H9 (cell line): ENCODE measurements at regions not wholly inside any gene's neighbourhood (a gene's known extent, or its start where the extent isn't known, plus 50 kb on each side); places are given as distances from the start of the nearest gene placed in this dataset.

ENCODE experiments used
- DNase-seq: peaks from one replicate; pipeline ENCODE4 v3.0.0-alpha.2; 2017
- H2AFZ ChIP-seq: one replicate; pipeline ENCODE4 v1.6.1; 2013; ENCODE audit warnings: mild to moderate bottlenecking, low read length, control low read depth, moderate library complexity
- H2AK5ac ChIP-seq: 2 replicates; pipeline ENCODE4 v1.6.1; 2013; ENCODE audit warnings: low read length, control low read depth, mixed read lengths; ENCODE audit not compliant: insufficient read length
- H2BK120ac ChIP-seq: one replicate; pipeline ENCODE4 v1.6.1; 2013; ENCODE audit warnings: low read depth, mild to moderate bottlenecking, low read length, control low read depth, inconsistent platforms; ENCODE audit not compliant: poor library complexity, severe bottlenecking
- H2BK12ac ChIP-seq: 2 replicates; pipeline ENCODE4 v1.6.1; 2013; ENCODE audit warnings: low read length, control low read depth, mixed read lengths, low read depth; ENCODE audit not compliant: insufficient read length
- H2BK15ac ChIP-seq: 2 replicates; pipeline ENCODE4 v1.6.1; 2013; ENCODE audit warnings: low read depth, low read length, control low read depth
- H2BK20ac ChIP-seq: one replicate; pipeline ENCODE4 v1.6.1; 2013; ENCODE audit warnings: low read depth, mild to moderate bottlenecking, low read length, control low read depth, inconsistent platforms; ENCODE audit not compliant: poor library complexity, severe bottlenecking
- H2BK5ac ChIP-seq: 2 replicates; pipeline ENCODE4 v1.6.1; 2013; ENCODE audit warnings: low read length, control low read depth, mixed read lengths; ENCODE audit not compliant: insufficient read length
- H3K14ac ChIP-seq: 2 replicates; pipeline ENCODE4 v1.6.1; 2013; ENCODE audit warnings: low read length, control low read depth; ENCODE audit not compliant: insufficient read depth
- H3K18ac ChIP-seq: 2 replicates; pipeline ENCODE4 v1.6.1; 2013; ENCODE audit warnings: low read depth, mild to moderate bottlenecking, mixed read lengths, low read length, control low read depth; ENCODE audit not compliant: insufficient read length
- H3K23ac ChIP-seq: 2 replicates; pipeline ENCODE4 v1.6.1; 2013; ENCODE audit warnings: low read length, control low read depth, mixed read lengths, low read depth; ENCODE audit not compliant: insufficient read length
- H3K23me2 ChIP-seq: 2 replicates; pipeline ENCODE4 v1.6.1; 2013; ENCODE audit warnings: low read depth, mild to moderate bottlenecking, mixed read lengths, low read length, control low read depth; ENCODE audit not compliant: insufficient read length, poor library complexity, severe bottlenecking
- H3K27ac ChIP-seq: 2 replicates; pipeline ENCODE4 v1.5.1; 2013; ENCODE audit warnings: low read length, control low read depth, mixed read lengths, low read depth; ENCODE audit not compliant: insufficient read length
- H3K27me3 ChIP-seq: 2 replicates; pipeline ENCODE4 v1.6.1; 2013; ENCODE audit warnings: low read length, control low read depth, inconsistent platforms; ENCODE audit not compliant: insufficient read depth
- H3K4ac ChIP-seq: 2 replicates; pipeline ENCODE4 v1.6.1; 2013; ENCODE audit warnings: low read depth, mild to moderate bottlenecking, control low read depth, inconsistent platforms, low read length, moderate library complexity
- H3K4me1 ChIP-seq: 2 replicates; pipeline ENCODE4 v1.6.1; 2013; ENCODE audit warnings: low read length, control low read depth, inconsistent platforms; ENCODE audit not compliant: insufficient read depth
- H3K4me2 ChIP-seq: 2 replicates; pipeline ENCODE4 v1.6.1; 2013; ENCODE audit warnings: low read length, control low read depth, mixed read lengths; ENCODE audit not compliant: insufficient read length, insufficient read depth
- H3K56ac ChIP-seq: 2 replicates; pipeline ENCODE4 v1.6.1; 2013; ENCODE audit warnings: low read depth, mild to moderate bottlenecking, mixed read lengths, low read length, control low read depth; ENCODE audit not compliant: insufficient read length
- H3K79me1 ChIP-seq: 2 replicates; pipeline ENCODE4 v1.6.1; 2013; ENCODE audit warnings: low read depth, mild to moderate bottlenecking, moderate library complexity, low read length, control low read depth, inconsistent platforms; ENCODE audit not compliant: insufficient read depth, poor library complexity, severe bottlenecking
- H3K79me2 ChIP-seq: 2 replicates; pipeline ENCODE4 v1.6.1; 2013; ENCODE audit warnings: low read length, control low read depth, inconsistent platforms; ENCODE audit not compliant: insufficient read depth
- H3K9ac ChIP-seq: 2 replicates; pipeline ENCODE4 v1.6.1; 2013; ENCODE audit warnings: low read length, control low read depth, mixed read lengths; ENCODE audit not compliant: insufficient read length; ENCODE audit errors: extremely low read depth
- H3K9me3 ChIP-seq: one replicate; pipeline ENCODE4 v1.6.1; 2013; ENCODE audit warnings: low read depth, low read length, inconsistent platforms; ENCODE audit not compliant: control insufficient read depth
- H3T11ph ChIP-seq: one replicate; pipeline ENCODE4 v1.6.1; 2013; ENCODE audit warnings: mild to moderate bottlenecking, low read length, control low read depth, inconsistent platforms
- H4K20me1 ChIP-seq: one replicate; pipeline ENCODE4 v1.6.1; 2013; ENCODE audit not compliant: control insufficient read depth, insufficient read length, insufficient read depth
- H4K5ac ChIP-seq: 2 replicates; pipeline ENCODE4 v1.6.1; 2013; ENCODE audit warnings: low read depth, mild to moderate bottlenecking, mixed read lengths, low read length, control low read depth; ENCODE audit not compliant: insufficient read length
- H4K8ac ChIP-seq: replicated peaks from 2 replicates; pipeline ENCODE4 v1.6.1; 2013; ENCODE audit warnings: low read length, control low read depth, mixed read lengths, low read depth; ENCODE audit not compliant: insufficient read length
- H4K91ac ChIP-seq: 2 replicates; pipeline ENCODE4 v1.6.1; 2013; ENCODE audit warnings: low read depth, mild to moderate bottlenecking, moderate library complexity, mixed read lengths, low read length, control low read depth; ENCODE audit not compliant: insufficient read length
- H3K27ac Mint-ChIP-seq, 3 experiments: 2 replicates in 2 of 3; 3 replicates in 1 of 3; pipeline ENCODE4 v1.8.0; 2020 to 2021; ENCODE audit warnings: mixed read lengths in 3 of 3, mild to moderate bottlenecking in 1 of 3, moderate library complexity in 1 of 3
- H3K27me3 Mint-ChIP-seq: 2 replicates; pipeline ENCODE4 v1.8.0; 2021; ENCODE audit warnings: low read depth, mild to moderate bottlenecking, moderate library complexity, mixed read lengths
- H3K36me3 Mint-ChIP-seq, 3 experiments: 2 replicates in 2 of 3; 3 replicates in 1 of 3; pipeline ENCODE4 v1.8.0; 2020 to 2021; ENCODE audit warnings: low read depth in 3 of 3, mixed read lengths in 3 of 3; ENCODE audit not compliant: insufficient read depth in 1 of 3
- H3K4me1 Mint-ChIP-seq, 2 experiments: 2 replicates each; pipeline ENCODE4 v1.8.0; 2020; ENCODE audit warnings: mixed read lengths in 2 of 2
- H3K4me3 Mint-ChIP-seq, 2 experiments: 2 replicates in 1 of 2; 3 replicates in 1 of 2; pipeline ENCODE4 v1.8.0; 2020 to 2021; ENCODE audit warnings: mild to moderate bottlenecking in 2 of 2, mixed read lengths in 2 of 2, moderate library complexity in 1 of 2
- H3K9me3 Mint-ChIP-seq, 2 experiments: 2 replicates in 1 of 2; 3 replicates in 1 of 2; pipeline ENCODE4 v1.8.0; 2020; ENCODE audit warnings: mild to moderate bottlenecking in 2 of 2, mixed read lengths in 2 of 2, moderate library complexity in 1 of 2
- WGBS: extraction: QIAGEN DNeasy Blood & Tissue Kit; methylation state at CpG from one replicate; pipeline ENCODE4 v1.1.7; 2013; ENCODE audit warnings: missing lambda C conversion rate, low lambda C conversion rate, mixed read lengths; ENCODE audit not compliant: insufficient read length; ENCODE audit errors: extremely low coverage; 5-methylcytosine and 5-hydroxymethylcytosine counted together
- TF ChIP-seq, protein P1 (sequence below): fragments of 200-600 bp; sonication (generic); conservative IDR thresholded peaks from 3 replicates; pipeline ENCODE4 v1.8.0; 2021; ENCODE audit warnings: antibody characterized with exemption, mild to moderate bottlenecking

DNA sequence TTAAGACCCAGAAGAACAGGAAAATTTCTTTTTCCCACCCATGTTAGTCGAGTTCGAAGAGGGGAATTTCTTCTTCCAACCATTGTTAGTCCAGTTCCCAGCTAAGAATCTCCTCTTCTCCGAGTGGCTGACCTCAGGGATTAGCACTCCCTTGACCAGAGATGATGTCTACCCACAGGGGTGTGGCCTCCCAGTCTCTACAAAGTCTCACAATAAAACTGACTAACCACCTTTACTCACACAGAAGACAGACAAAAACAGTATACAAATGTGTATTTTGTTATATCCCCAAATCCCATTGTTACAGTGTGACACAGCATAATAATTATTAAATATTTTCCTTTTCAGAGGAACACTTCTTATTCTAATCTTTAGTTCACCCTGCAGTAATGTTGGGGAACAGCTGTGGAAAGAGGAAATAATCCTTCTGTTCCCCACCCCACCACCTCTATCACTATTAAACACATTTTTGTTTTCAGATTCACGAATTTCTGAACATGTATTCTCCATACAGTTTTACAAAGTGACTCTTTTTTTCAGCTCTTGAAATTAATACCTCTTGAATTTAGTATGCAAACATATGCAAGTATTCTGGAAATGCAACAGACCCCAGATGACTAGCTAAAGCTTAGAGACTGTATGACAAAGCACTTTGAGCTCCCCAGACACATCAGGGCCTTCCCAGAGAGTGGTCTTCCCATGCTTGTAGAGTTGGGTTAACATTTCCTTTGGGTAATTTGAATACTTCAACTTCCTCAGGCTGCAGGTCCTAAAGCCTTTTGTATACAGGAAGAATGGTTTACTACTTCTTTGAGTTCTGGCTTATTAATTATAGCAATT, 62.5 kb upstream of the NFKB1 start:
- H3K4me3 Mint-ChIP-seq, result no peak overlapping the region
- Histone ChIP-seq H3K9ac (no peak overlapping the region), H4K8ac (no peak overlapping the region), H3K23ac (no peak overlapping the region), H2BK120ac (no peak overlapping the region), H3K27me3 (no peaks in the 10 kb centered on the region), H2BK12ac (no peak overlapping the region), H3T11ph (no peak overlapping the region), H3K4me1 (peaks cover 2% of the 10 kb centered on the region), H2BK15ac (no peak overlapping the region), H3K27ac (no peak overlapping the region), H3K4me2 (no peak overlapping the region), H3K14ac (no peak overlapping the region), H2BK20ac (no peak overlapping the region), H3K79me1 (no peaks in the 10 kb centered on the region), H2BK5ac (no peak overlapping the region), H3K79me2 (no peaks in the 10 kb centered on the region), H4K5ac (no peak overlapping the region), H2AFZ (no peak overlapping the region), H3K4ac (no peak overlapping the region), H3K56ac (no peak overlapping the region), H3K18ac (no peak overlapping the region), H3K23me2 (no peaks in the 10 kb centered on the region), H4K91ac (no peak overlapping the region), H2AK5ac (no peak overlapping the region), H4K20me1 (no peaks in the 10 kb centered on the region), H3K9me3 (no peaks in the 10 kb centered on the region)
- H3K27ac Mint-ChIP-seq, result peak overlapping the region in 1 of 3 experiments; percentile 33; a peak in 2 of 7 replicates
- no peaks in the 10 kb centered on the region for H3K27me3 Mint-ChIP-seq
- peaks cover 13 to 20% of the 10 kb centered on the region in 2 experiments for H3K4me1 Mint-ChIP-seq
- DNase-seq, result no peak
- WGBS, result no CpG with 5 or more reads among the region's 4 CpGs
- peaks cover 5 to 13% of the 10 kb centered on the region in 2 experiments; a peak in 4 of 5 replicates for H3K9me3 Mint-ChIP-seq
- TF ChIP-seq, protein P1, sequence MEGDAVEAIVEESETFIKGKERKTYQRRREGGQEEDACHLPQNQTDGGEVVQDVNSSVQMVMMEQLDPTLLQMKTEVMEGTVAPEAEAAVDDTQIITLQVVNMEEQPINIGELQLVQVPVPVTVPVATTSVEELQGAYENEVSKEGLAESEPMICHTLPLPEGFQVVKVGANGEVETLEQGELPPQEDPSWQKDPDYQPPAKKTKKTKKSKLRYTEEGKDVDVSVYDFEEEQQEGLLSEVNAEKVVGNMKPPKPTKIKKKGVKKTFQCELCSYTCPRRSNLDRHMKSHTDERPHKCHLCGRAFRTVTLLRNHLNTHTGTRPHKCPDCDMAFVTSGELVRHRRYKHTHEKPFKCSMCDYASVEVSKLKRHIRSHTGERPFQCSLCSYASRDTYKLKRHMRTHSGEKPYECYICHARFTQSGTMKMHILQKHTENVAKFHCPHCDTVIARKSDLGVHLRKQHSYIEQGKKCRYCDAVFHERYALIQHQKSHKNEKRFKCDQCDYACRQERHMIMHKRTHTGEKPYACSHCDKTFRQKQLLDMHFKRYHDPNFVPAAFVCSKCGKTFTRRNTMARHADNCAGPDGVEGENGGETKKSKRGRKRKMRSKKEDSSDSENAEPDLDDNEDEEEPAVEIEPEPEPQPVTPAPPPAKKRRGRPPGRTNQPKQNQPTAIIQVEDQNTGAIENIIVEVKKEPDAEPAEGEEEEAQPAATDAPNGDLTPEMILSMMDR, result no peak
- H3K36me3 Mint-ChIP-seq, result peaks cover 0 to 6% (median 2%) of the 10 kb centered on the region in 3 experiments; a peak in 3 of 7 replicates
